GM18909 (cell line): ENCODE measurements at regions not wholly inside any gene's neighbourhood (a gene's known extent, or its start where the extent isn't known, plus 50 kb on each side); places are given as distances from the start of the nearest gene placed in this dataset.

Experiments
- ATAC-seq: cut with Tn5 transposase; IDR thresholded peaks from one replicate; pipeline ENCODE4 v1.9.1; 2021; ENCODE audit warnings: mild to moderate bottlenecking; ENCODE audit not compliant: unreplicated experiment, poor library complexity

- ATAC-seq = no peak
Measured at GRCh38 chr2:126419403-126419802, 236.6 kb upstream of the GYPC start.

- ATAC-seq = no peak
Measured at GRCh38 chr2:126425943-126426342, 230.0 kb upstream of the GYPC start.

DNA sequence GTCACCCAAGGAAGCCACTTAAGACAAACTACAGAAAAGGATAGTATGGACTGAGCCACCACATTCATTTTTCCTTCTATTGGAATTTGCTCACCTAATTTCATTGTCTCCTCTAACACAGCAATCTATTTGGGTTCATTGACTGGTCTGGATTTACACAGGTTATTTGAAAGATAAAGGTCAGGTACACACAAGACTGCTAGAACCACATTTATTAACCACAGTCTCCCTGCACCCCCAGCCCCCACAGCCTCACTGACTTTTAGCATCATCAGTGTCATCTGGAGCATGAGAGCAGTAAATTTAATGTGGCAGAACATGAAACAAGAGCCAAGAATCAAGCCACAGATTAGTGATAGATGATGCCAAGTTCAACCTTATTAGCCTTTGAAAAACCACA, 226.9 kb upstream of the GYPC start:
- ATAC-seq = no peak

DNA sequence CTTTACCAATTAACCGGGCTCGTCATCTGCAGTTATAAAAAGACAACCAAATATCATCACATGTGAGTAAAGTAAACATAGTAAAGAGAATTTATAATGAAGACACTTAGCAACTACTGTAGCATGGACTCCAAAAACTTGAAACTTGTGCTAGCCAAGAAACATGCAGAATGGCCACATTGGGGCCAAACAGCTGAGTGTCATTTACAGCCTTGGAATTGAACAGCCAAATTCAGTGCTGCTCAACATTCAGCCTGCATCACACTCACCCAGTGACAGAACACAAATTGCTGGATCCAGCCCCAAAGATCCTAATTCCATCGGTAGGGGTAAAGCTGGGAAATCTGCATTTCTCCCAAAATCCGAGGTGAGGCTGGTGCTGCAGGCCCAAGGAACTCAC, 224.8 kb upstream of the GYPC start:
- no peak for ATAC-seq

DNA sequence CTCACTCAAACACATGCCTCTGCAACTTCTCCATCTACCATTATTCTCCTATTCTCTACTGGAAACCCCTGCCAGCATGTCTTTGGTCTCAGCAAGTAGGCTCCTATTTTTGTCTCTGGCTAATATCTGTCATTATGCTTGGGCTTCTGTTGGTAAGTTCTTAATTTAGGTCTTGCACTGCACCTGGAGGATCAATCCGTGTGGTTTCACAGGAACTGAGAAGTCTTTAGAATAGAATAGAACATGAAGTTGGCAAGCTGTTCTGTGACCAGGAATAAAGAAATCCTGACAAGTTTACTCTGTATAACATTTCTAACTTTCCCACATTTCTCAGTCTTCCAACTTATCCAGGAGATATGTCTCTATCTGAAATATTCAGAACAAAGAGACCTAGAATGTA, 219.5 kb upstream of the GYPC start:
- ATAC-seq = no peak

DNA sequence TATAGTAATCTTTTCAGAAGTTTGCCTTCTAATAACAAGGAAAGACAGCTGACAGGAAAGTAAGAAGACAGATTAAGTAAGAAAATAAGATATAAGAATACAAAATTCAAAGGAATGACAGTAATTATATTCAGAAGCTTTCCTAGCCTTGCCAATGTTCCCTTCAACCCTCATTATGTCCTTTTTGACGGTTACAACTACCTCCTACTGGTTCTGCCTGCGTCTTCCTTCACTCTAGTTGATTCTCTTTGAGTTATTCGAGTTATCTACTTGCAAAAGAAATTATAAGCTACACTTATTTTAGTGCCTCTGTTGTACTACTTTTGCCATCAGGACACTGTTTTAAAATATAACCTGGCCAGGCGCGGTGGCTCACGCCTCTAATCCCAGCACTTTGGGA, 218.9 kb upstream of the GYPC start:
- ATAC-seq = no peak

DNA sequence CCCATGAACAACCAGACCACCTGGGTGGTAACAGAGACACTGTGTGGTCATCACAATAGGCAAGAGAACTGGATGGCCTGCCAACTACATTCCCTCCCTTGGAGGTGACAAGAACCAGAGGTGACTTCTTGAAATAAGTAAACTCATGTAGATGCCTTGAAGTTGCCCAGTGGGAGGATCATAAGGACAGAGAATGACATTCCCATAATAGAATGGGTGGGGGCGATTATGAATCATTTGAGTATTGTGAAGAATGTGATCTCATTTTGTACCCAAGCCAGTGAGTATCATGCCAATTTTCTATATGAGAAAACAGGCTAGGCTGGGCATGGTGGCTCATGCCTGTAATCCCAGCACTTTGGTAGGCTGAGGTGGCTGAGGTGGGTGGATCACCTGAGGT, 211.4 kb upstream of the GYPC start:
- ATAC-seq = no peak

DNA sequence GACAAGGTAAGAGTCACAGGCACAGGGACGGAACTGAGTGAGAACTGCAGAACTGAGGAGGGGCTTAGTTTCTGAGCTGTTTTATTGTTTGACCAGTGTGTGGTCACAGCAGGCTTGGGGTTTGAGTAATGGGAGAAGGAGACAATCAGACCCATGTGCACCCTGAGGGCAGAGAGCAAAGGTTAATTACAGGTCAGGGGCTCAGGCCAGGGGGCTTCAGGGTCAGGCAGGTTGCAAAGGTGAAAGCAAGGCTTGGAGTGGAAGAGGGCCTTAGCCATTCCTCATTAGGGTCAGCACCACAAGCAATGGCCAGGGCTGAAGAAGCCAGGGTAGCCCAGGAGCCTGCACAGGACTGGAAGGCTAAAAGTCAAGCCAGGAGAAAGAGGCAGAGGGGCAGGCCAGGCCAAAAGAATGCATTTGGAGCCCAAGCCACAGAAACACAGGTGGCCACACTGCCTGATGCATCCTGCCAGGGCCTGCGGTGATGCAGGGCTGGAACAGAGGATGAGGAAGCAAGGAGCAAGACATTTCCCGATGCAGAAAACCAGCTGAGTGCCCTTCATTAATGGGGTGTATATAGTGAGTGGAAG, 209.8 kb upstream of the GYPC start:
- no peak for ATAC-seq

DNA sequence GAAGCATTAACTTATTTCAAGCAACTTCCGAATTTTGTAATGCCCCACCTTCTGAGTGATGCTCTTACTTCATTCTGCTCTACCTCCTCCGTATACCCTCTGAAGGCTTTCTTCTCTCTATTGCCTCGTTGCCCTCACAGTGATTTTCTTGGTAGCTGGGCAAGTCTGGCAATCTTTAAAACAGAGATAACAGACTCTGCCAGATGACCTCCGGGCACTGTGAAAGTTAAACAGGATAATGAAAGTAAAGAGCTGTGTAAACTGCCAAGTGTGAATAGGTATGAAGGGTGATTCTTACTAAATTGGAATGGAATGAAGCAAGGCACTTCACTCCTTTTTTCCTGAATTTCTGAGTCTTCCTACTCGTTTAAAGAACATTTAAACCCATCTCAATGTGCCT, 207.3 kb upstream of the GYPC start:
- no peak for ATAC-seq

DNA sequence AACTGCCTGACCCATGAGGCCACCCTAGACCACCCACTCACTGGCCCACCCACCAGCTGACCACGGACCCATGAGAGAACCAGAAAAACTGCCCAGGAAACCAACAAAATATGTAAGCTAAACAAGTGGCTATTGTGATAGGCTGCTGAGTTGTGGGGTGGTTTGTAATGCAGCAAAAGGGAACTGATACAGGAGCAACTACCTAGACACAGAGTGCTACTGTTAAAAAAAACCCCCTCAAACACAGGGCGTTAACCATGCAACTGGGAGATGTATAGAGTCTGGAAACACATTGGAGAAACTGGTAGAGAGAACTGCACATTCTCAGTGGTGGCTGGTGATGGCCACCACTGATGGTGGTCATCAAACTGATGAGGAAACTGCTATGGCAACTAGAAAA, 206.3 kb upstream of the GYPC start:
- peak; percentile 93 for ATAC-seq

- no peak for ATAC-seq
Measured at GRCh38 chr2:126463892-126464674, 191.9 kb upstream of the GYPC start.

GRCh38 chr2:126467367-126468054, 188.4 kb upstream of the GYPC start:
- peak; percentile 95 for ATAC-seq

- no peak for ATAC-seq
Measured at GRCh38 chr2:126475031-126475430, 180.9 kb upstream of the GYPC start.

DNA sequence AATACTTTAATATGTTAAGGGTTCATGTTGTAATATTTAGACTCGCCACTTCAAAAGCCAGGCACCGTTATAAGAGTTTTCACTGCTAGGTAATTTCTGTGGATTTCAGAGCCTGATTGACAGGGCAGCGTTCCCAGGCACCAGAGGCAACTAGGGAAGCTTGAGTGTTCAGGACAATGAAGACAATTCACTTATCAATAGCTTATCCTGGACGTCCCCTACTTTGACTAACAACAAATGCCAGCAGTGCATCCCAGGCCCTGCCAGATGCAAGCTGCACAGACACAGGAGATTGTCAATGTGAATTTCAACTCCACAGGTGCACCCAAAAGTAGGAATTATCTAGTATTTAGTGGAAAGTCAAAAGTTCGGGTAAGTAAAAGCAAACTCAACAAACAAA, 179.3 kb upstream of the GYPC start:
- no peak for ATAC-seq

DNA sequence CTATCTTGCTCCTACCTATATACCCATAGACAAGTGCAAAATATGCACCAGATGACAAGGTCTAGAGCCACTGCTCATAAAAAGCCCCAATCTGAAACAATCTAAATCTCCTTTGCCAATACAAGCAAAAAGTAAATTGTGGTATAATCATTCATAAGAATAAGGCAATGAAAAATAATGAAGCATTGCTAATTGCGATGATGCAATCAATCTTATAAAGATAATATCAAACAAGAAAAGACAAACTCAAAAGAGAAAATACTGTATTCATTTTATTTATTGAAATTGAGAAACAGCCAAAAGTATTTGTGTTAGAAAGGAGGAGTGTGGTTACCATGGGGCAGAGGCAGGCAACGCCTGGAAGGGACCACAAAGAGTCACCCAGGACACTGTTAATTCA, 175.9 kb upstream of the GYPC start:
- no peak for ATAC-seq

DNA sequence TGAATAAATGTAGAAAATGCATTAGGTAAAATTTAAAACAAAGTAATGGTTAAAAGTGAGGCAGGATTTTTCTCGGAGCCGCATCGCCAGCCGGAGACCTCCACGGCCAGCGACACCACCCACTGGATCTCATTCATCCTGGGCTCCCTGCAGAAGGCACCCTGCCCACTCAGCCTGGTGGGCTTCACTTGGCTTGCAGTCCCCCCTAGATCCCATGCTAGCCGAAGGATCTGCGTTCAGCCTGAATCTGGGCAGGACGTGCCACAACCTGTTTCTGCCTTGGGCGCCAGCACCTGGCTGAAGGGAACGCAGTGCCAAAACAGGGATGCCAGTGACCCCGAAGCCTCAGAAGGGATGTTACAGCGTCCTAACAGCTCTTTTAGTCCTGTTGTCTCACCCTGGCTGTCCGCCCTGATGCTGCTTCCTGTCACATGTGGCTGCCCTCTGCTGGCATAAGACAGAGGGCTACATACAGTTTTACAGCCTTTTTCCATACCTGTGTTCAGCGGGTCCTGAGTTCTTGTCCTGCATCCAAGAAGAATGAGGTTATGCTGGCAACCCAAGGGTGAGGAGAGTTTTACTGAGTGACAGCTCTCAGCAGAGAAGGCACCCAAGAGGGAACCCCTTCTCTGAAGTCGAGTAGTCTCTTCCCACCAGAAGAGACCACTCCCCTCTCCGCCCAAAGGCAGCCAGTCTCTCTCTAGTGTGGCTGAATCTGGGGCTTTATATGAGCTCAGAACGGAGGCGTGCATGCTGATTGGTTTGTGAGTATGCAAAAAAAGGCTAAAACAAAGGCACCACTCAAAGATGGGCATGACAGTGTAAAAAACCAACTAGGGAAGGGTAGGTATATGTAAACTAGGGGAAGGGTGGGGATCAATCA, 173.1 kb upstream of the GYPC start:
- ATAC-seq = peak; percentile 65

- no peak for ATAC-seq
Measured at GRCh38 chr2:126494593-126494992, 161.4 kb upstream of the GYPC start.

DNA sequence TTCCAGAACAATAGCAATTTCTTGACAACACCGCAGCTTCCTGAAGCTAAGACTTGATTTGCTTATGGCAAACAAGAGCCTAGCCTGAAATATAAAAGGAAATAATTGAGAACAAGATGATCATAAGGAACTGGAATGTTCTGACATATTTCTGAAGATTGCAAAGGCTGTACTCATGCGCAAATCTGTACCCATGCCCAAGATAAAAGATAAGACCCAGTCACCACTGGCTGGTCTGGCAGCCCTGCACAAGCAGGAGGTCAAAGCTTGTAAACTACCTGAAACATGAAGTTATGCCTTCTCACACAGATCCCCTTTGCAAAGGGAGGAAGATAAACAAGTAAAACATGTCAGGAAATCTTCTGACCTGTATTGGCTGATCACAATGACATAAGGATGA, 160.8 kb upstream of the GYPC start:
- no peak for ATAC-seq

DNA sequence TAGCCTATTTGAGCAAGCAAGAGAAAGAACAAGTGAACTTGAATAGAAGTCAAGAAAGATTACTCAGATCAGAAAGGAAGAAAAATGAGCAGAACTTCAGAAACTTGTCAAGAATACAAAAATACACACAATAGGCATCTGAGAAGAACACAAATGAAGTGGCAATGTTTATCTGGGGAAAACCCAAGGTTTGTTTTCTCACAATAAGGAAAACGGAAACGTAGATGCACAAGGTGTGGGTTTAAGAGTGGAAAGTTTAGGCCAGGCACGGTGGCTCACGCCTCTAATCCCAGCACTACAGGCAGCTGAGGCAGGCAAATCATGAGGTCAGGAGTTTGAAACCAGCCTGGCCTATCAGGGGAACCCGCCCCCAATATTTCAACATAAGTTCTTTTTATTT, 159.5 kb upstream of the GYPC start:
- ATAC-seq = peak; percentile 97

- no peak for ATAC-seq
Measured at GRCh38 chr2:126503476-126503875, 152.5 kb upstream of the GYPC start.

GRCh38 chr2:126504949-126505348, 151.0 kb upstream of the GYPC start:
- no peak for ATAC-seq
